ENCODE measurements at regions not wholly inside any gene's neighbourhood (a gene's known extent, or its start where the extent isn't known, plus 50 kb on each side); places are given as distances from the start of the nearest gene placed in this dataset.

DNA sequence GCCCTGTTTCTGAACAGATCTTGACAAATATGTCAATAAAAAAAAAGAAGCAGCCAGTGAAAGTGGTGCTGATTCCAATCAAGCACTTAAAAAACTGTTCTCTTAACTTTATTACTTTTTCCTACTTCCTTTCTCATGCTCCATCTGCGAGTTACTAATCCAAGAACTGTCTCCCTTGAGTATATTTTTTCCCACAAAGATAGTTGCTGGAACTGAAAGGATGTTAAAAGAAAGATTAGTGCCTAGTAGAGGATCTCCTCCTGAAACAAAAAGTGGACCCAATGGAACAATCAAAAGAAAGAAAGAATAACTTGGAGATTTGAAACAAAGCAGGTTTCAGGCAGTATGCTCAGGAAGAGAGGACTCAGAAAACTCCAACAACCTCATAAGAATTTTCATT, 1034.8 kb downstream of the PCDH17 start:
- Histone ChIP-seq H2AFZ (ENCODE audit: low read depth, low read length) (no peak overlapping the region), H3K27me3 (ENCODE audit: insufficient read depth, low read length) (no peaks in the 10 kb centered on the region), H3K27ac (ENCODE audit: low read depth, low read length) (no peak overlapping the region), H3K79me2 (ENCODE audit: insufficient read depth, low read length) (no peaks in the 10 kb centered on the region), H4K20me1 (ENCODE audit: insufficient read depth, low read length) (no peaks in the 10 kb centered on the region), H3K4me1 (ENCODE audit: insufficient read depth, low read length) (no peaks in the 10 kb centered on the region), H3K4me2 (ENCODE audit: low read length) (no peak overlapping the region), H3K4me3 (ENCODE audit: insufficient read depth, low read depth, low read length) (no peak overlapping the region), H3K9ac (ENCODE audit: low read length) (no peak overlapping the region), H3K36me3 (ENCODE audit: insufficient read depth, low read length) (no peaks in the 10 kb centered on the region), H3K9me3 (ENCODE audit: insufficient read depth, low read depth, low read length) (no peaks in the 10 kb centered on the region)
- FAIRE-seq (no peak), DNase-seq (ENCODE audit: low read depth) (no peak)
- TF ChIP-seq EZH2 (IDR thresholded peaks at IDR 0.05; ENCODE audit: insufficient read depth, low read length) = no peak
- TF ChIP-seq, protein P1, sequence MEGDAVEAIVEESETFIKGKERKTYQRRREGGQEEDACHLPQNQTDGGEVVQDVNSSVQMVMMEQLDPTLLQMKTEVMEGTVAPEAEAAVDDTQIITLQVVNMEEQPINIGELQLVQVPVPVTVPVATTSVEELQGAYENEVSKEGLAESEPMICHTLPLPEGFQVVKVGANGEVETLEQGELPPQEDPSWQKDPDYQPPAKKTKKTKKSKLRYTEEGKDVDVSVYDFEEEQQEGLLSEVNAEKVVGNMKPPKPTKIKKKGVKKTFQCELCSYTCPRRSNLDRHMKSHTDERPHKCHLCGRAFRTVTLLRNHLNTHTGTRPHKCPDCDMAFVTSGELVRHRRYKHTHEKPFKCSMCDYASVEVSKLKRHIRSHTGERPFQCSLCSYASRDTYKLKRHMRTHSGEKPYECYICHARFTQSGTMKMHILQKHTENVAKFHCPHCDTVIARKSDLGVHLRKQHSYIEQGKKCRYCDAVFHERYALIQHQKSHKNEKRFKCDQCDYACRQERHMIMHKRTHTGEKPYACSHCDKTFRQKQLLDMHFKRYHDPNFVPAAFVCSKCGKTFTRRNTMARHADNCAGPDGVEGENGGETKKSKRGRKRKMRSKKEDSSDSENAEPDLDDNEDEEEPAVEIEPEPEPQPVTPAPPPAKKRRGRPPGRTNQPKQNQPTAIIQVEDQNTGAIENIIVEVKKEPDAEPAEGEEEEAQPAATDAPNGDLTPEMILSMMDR (IDR thresholded peaks at IDR 0.05; ENCODE audit: insufficient read depth, low read depth, low read length) = no peak
- Mint-ChIP-seq H3K9me3 (ENCODE audit: unreplicated experiment) (no peaks in the 10 kb centered on the region), H3K36me3 (ENCODE audit: low read depth, unreplicated experiment) (no peaks in the 10 kb centered on the region), H3K27ac (ENCODE audit: unreplicated experiment) (no peak overlapping the region), H3K27me3 (ENCODE audit: low read depth, unreplicated experiment) (no peaks in the 10 kb centered on the region), H3K4me1 (ENCODE audit: low read depth, unreplicated experiment) (no peaks in the 10 kb centered on the region), H3K4me3 (ENCODE audit: unreplicated experiment) (no peak overlapping the region)

DNA sequence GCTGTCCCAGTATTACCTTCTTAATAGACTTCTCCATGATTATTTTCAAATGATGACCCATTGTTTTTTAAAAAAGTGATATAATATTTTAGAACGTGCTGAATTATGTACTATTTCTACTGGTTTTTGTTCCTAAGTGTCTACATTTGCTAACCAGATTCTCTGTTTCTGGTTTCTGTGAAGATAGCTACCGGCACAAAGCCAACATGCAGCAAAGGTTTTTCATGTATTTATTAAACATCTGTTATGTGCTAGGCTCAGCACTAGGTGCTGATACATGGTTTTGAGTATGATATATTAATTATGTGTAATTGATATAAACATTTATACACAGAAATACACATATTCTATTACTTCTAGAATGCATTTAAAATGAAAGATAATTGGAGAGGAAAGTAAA, 1035.6 kb downstream of the PCDH17 start:
- no peak overlapping the region for H3K27ac ChIP-seq (ENCODE audit: low read depth, low read length)
- no peak for TF ChIP-seq EZH2 (IDR thresholded peaks at IDR 0.05; ENCODE audit: insufficient read depth, low read length)
- TF ChIP-seq, protein P1 (IDR thresholded peaks at IDR 0.05; ENCODE audit: insufficient read depth, low read depth, low read length) = no peak
- no peaks in the 10 kb centered on the region for H3K36me3 ChIP-seq (ENCODE audit: insufficient read depth, low read length)
- no peaks in the 10 kb centered on the region for H4K20me1 ChIP-seq (ENCODE audit: insufficient read depth, low read length)
- no peaks in the 10 kb centered on the region for H3K9me3 ChIP-seq (ENCODE audit: insufficient read depth, low read depth, low read length)
- no peaks in the 10 kb centered on the region for H3K36me3 Mint-ChIP-seq (ENCODE audit: low read depth, unreplicated experiment)
- FAIRE-seq = no peak
- H3K4me3 Mint-ChIP-seq (ENCODE audit: unreplicated experiment) = no peak overlapping the region
- no peak for DNase-seq (ENCODE audit: low read depth)
- H3K9ac ChIP-seq (ENCODE audit: low read length) = no peak overlapping the region
- no peaks in the 10 kb centered on the region for H3K79me2 ChIP-seq (ENCODE audit: insufficient read depth, low read length)
- no peaks in the 10 kb centered on the region for H3K9me3 Mint-ChIP-seq (ENCODE audit: unreplicated experiment)
- H3K27me3 ChIP-seq (ENCODE audit: insufficient read depth, low read length) = no peaks in the 10 kb centered on the region
- no peak overlapping the region for H3K27ac Mint-ChIP-seq (ENCODE audit: unreplicated experiment)
- no peak overlapping the region for H2AFZ ChIP-seq (ENCODE audit: low read depth, low read length)
- H3K4me1 Mint-ChIP-seq (ENCODE audit: low read depth, unreplicated experiment) = no peaks in the 10 kb centered on the region
- no peak overlapping the region for H3K4me2 ChIP-seq (ENCODE audit: low read length)
- no peaks in the 10 kb centered on the region for H3K27me3 Mint-ChIP-seq (ENCODE audit: low read depth, unreplicated experiment)
- H3K4me1 ChIP-seq (ENCODE audit: insufficient read depth, low read length) = no peaks in the 10 kb centered on the region
- H3K4me3 ChIP-seq (ENCODE audit: insufficient read depth, low read depth, low read length) = no peak overlapping the region

DNA sequence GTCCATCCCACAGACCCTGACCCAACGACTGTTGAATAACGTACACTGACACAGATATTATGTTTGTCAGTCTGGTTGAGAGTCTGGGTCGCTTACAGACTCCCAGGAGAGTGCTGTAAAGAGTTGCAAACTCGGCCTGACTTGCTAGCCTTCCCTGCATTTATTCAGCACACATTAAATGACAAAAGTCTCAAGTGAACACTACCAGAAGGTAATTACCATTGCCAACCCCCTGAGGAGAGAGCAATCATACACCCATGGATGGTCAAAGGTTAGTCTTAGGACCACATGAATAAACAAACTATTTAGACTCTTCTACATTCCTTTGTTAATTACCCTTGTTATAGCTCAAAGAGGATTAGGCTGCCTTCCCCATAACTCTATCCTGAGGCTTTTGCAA, 1048.6 kb downstream of the PCDH17 start:
- Histone ChIP-seq H3K4me3 (ENCODE audit: insufficient read depth, low read depth, low read length) (no peak overlapping the region), H3K79me2 (ENCODE audit: insufficient read depth, low read length) (no peaks in the 10 kb centered on the region), H3K27me3 (ENCODE audit: insufficient read depth, low read length) (no peaks in the 10 kb centered on the region), H3K36me3 (ENCODE audit: insufficient read depth, low read length) (no peaks in the 10 kb centered on the region), H3K27ac (ENCODE audit: low read depth, low read length) (no peak overlapping the region), H2AFZ (ENCODE audit: low read depth, low read length) (no peak overlapping the region), H3K9ac (ENCODE audit: low read length) (no peak overlapping the region), H4K20me1 (ENCODE audit: insufficient read depth, low read length) (no peaks in the 10 kb centered on the region), H3K4me2 (ENCODE audit: low read length) (no peak overlapping the region), H3K4me1 (ENCODE audit: insufficient read depth, low read length) (no peaks in the 10 kb centered on the region), H3K9me3 (ENCODE audit: insufficient read depth, low read depth, low read length) (no peaks in the 10 kb centered on the region)
- peaks cover 2% of the 10 kb centered on the region for H3K27me3 Mint-ChIP-seq (ENCODE audit: low read depth, unreplicated experiment)
- H3K4me1 Mint-ChIP-seq (ENCODE audit: low read depth, unreplicated experiment) = no peaks in the 10 kb centered on the region
- no peak overlapping the region for H3K27ac Mint-ChIP-seq (ENCODE audit: unreplicated experiment)
- FAIRE-seq = no peak
- H3K36me3 Mint-ChIP-seq (ENCODE audit: low read depth, unreplicated experiment) = no peaks in the 10 kb centered on the region
- no peak for DNase-seq (ENCODE audit: low read depth)
- H3K4me3 Mint-ChIP-seq (ENCODE audit: unreplicated experiment) = no peak overlapping the region
- no peak for TF ChIP-seq EZH2 (IDR thresholded peaks at IDR 0.05; ENCODE audit: insufficient read depth, low read length)
- TF ChIP-seq, protein P1 (IDR thresholded peaks at IDR 0.05; ENCODE audit: insufficient read depth, low read depth, low read length) = no peak
- H3K9me3 Mint-ChIP-seq (ENCODE audit: unreplicated experiment) = no peaks in the 10 kb centered on the region
